Right renal cortex interstitium (tissue), 3 donors: ENCODE measurements at regions not wholly inside any gene's neighbourhood (a gene's known extent, or its start where the extent isn't known, plus 50 kb on each side); places are given as distances from the start of the nearest gene placed in this dataset.
"Not testable (repeated sequence)": the region's sequence is repeated elsewhere in the genome, so short reads cannot be mapped to it uniquely, and the experiment has no call there.

Source experiments
- DNase-seq, 3 donors: peaks; one replicate each; pipeline ENCODE4 v3.0.0-alpha.2; 2013; ENCODE audit warnings: low read depth in 3 of 3, low spot score in 2 of 3

DNA sequence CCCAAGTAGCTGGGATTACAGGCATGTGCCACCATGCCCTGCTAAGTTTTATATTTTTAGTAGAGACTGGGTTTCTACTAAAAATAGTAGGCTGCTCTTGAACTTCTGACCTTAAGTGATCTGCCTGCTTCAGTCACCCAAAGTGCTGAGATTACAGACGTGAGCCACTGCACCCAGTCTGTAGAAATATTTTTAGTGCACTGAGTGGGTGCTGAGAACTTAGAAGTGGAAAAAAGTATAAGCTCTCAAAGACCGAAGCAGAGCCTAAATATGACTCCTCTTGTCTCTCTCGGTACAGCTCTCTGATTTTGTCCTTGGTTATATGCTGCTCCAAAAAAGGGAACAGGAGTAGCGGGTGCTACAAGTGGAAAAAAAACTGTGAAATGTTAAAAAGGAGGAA is 353.8 kb upstream of the IZUMO3 start:
- no peak for DNase-seq

DNA sequence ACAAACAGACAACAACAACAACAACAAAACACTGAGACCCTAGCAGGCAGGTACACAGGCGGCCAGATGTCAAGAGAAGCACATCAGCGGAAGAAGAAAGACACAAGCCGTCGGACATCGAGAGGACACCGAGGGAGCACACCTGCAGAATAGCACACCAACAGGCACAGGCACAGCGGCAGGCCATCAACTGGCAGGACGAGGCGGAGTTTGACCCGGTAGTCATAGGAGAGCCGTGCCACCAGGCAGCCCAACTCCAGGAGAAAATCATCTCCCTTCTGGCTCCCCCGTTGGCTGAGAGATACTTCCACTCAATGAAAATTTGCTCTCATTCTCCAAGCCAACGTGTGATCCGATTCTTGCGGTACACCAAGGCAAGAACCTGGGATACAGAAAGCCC is 352.1 kb upstream of the IZUMO3 start:
- DNase-seq, result no peak

DNA sequence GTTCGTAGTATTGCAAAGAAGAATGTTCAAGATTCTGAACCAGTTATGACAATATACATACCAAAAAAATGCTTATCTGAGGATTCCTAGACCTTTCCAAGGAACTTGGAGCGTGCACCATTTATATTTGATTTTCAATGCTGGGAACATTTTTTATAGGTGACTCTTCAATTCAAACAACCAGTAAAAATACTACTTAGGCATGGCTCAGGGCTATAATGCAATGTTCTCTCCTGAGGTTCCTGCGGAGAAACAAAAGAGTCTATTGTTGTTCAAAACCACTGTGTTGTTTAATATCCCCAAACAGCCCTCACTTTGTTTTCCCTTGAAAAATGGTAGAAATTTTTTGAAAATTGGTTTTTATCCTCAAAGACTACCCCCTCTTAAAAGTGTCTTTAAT is 335.7 kb upstream of the IZUMO3 start:
- DNase-seq, result no peak

DNA sequence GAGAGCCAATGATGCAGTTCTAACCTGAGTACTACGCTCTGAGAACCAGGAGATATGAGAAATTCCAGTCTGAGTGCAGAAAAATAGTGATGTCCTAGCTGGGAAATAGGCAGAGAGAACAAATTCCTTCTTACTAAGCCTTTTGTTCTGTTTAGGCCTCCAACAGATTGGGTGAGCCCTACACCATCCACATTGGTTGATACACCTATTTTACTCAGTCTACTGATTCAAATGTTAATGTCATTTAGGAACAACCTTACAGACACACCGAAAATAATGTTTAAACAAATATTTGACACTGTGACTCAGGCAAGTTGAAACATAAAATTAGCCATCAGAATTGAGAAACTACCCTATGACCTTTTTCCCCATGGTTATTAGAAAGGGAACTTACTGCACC is 333.9 kb upstream of the IZUMO3 start:
- DNase-seq, result no peak

DNA sequence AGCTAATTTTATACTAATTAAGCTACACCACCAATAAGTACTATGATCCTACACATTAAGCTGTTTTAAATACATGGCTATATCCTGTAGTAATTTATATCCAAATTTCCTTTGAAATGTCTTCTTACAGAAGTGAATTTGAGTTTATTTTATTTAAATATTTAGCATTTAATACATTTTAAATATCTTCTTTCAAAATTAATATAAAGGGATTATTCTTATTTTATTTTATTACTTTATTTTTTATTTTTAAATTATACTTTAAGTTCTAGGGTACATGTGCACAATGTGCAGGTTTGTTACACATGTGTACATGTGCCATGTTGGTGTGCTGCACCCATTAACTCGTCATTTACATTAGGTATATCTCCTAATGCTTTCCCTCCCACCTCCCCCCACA is 310.9 kb upstream of the IZUMO3 start:
- not testable (repeated sequence) for DNase-seq

DNA sequence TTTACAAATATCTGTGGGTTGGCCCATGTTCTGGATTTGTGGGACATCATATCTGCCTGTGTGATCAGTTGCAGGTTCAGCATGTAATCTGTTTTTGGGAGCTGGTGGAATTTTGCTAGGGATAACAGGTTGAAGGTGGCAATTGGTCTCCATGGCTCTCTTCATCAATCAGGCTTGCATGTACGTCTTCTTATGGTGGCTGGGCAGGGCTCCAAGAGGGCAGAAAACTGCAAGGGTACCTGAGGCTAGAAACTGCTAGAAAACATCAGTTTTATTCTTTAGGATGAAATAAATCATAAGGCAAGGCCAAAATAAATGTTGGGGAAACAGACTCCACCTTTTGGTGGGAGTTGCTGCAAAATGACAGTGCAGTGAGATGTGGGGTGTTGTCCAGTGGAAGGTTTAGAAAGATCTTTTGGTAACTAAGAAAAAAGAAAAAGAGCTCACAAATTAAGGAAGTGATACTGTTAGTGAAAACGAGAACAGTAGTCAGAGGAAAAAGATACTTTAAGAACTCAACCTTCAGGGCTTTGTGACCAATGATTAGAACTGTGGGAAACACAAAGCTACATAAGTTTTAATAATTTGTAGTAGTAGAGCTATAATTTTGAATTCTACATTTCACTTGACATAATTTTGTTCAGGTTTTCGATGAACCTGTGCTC is 300.7 kb upstream of the IZUMO3 start:
- no peak for DNase-seq

DNA sequence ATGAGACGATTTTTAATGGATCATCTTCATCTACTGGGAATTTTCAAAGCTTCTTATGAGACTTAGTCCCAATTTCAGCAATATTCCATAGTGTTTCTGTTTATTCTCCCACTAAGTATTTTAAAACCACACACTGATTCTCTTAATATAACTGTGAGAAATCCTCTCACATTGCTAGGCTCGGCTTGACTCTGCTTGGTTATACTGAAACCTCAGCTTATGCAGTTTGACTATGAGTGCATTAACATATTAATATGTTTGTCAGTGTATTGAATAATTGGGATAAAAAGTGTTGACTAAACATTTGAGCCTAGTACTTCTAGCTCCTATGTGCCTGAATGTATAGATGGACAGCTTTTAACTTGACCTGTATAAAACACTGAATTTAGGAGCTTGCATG is 298.5 kb upstream of the IZUMO3 start:
- no peak for DNase-seq

DNA sequence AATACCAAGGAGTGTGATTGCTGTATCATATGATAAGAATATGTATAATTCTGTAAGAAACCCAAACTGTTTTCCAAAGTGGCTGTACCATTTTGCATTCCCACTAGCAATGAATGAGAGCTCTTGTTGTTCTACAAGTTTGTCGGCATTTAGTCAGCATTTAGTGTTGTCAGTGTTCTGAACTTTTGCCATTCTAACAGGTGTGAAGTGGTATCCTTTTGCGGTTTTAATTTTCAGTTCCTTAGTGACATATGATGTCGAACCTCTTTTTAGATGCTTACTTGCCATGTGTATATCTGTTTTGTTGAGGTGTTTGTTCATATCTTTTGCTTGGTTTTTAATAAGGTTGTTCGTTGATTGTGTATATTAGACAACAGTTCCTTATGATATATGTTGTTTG is 296.3 kb upstream of the IZUMO3 start:
- DNase-seq, result no peak

DNA sequence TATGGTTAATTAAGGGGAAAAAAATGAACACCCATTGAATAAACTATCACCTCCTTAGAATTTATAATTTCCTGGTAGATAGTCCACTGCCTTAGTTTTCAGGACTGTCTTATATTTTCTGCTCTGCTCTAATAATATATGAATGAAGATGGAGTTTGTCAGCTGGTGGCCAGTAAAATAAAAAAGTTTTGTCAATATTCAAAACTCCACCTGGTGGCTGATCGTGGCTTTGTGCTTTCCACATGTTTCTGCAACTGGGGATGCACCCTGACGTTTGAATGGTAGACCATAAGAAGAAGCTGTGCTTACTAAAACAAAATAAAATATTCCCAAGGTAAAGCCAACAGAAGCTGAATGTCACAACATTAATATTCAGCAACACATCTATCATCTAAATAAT is 286.6 kb upstream of the IZUMO3 start:
- DNase-seq, result no peak

DNA sequence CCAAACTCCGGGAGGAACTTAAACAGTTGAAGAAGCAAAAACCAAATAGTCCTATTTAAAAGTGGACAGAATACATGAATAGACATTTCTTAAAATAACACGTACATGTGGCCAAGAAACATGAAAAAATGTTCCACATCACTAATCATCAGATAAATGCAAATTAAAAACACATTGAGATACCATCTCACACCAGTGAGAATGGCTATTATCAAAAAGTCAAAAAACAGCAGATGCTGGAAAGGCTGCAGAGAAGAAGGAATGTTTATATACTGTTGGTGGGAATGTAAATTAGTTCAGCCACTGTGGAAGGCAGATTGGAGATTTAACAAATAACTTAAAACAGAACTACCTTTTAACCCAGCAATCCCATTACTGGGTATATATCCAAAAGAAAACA is 283.0 kb upstream of the IZUMO3 start:
- no peak for DNase-seq

DNA sequence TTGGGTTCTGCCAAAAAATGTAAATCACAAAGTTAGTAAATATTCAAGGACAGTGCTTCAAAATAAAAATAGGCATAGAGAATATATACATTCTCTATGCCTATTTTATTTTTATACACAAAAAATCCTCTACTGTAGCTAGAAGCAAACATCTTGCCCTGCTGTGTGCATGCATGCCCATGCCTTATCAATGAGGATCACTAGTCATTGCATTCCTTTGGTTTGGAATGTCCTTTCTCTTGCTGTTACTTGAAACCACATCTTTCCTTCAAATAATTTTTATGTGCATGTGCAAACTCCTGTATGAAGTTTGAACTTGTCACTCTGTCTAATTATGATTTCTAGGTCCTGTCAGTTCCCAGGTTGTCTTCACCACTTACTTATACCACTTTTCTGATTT is 278.9 kb upstream of the IZUMO3 start:
- no peak for DNase-seq

DNA sequence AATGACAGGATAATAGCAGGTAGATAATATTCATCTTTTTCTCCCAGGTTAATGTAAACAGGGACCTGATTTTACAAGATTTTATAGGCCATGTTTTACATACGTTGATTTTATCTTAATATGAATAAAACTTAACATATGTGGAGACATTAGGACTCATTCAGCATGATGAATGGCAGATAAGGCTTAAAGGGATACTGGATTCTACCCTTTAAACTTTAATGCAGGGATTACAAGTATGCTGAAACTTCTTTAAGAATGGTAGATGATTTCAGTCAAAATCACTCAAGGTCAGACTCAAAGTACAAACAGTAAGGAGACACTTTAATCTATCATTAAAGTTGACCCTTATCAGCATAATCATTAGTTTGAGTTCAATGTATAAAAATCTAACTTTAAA is 274.5 kb upstream of the IZUMO3 start:
- DNase-seq, result no peak

DNA sequence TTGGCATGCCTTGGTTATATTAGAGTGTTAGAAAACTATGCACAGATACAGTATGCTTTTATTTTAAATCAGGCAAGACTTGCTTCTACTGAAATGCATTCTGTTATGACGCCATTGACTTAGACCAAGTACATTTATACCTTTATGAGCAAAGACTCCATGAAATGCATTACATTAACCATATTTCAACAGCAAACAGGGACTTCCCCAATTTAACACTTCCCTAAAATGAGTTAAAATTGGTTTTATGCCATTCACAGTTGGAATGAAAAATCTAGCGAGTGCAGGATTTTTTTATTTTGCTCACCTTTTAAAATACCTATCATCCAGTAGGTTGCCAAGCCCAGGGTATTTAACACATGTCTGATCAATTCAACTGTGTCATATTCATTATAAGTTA is 272.1 kb upstream of the IZUMO3 start:
- DNase-seq, result no peak

DNA sequence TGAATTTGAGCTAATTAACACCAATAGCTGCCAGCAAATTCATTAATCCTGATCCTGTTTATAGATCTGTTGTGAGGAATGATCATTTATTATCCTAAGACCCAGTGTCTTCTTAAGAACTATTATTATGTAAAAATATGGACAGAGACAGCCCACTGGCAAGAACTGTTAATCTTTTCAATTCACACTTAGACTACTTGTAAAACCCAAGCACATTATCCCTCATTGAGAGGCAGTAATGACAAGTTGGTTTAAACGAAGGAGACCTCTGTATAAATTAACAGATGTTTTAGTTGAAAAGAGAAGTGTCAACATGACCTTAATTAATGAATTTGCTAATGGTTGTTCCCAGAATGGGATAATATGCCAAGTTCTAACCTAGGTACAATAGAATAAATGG is 270.3 kb upstream of the IZUMO3 start:
- no peak for DNase-seq

DNA sequence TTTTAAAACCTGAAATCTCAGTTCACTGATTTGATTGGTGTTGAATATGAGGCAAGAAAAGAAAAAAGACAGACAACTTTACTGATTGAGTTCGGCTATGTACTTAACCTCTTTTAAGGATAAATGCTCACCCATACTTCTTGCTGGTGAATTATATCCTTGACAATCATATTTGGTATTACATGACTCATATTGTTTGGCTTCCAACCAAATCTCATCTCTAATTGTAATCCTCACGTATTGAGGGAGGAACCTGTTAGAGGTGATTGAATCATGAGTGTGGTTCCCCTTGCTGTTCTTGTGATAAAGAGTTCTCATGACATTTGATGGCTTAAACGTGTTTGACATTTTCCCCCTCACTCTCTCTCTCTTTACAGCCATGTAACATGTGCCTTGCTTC is 255.6 kb upstream of the IZUMO3 start:
- no peak for DNase-seq

DNA sequence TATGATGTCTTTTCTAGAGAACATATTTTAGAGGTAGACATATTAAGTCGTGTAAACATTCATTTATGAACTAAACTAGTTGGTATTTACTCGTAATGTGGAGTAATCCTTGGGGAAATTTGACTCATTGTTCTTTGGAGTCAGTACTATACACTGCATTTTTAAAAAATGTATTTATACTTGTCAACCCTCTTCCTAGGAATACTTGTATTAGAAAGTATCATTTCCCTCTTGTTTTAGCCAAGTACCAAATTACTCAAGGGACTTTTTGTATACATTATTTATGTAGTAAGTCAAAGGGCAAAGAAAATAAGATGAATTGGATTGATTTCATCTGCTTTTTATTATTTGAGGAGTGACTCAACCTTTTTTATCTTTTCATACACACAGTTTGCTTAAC is 248.1 kb upstream of the IZUMO3 start:
- no peak for DNase-seq

DNA sequence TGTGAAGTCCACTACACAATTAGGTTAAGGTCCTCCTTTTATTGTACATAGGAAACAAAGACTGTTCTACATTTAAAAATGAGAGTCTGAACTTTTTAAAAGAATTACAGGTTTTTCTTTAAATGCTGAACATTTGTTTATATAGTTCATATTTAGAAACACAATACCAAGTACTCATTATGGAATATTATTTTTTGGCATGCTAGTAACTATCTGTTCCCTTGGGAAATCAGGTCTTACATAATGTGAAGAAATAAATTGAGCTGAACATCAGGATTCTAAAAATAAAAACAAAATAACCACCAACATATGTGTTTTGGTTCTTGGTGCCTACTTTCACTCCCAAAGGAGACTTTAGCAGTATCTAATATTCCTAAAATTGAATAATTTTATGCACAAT is 230.5 kb upstream of the IZUMO3 start:
- DNase-seq, result no peak

DNA sequence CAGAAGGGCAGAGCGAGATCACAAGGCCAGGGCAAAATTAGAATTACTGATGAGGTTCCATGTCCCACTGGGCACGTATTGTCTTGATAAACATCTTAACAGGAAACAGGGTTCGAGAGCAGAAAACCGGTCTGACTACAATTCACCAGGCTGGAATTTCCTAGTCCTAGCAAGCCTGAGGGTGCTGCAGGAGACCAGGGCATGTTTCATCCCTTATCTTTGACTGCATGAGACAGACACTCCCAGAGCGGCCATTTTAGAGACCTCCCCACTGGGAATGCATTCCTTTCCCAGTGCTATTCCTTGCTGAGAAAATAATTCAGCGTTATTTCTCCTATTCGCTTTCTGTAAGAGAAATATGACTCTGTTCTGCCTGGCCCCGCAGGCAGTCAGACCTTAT is 228.5 kb upstream of the IZUMO3 start:
- not testable (repeated sequence) for DNase-seq

DNA sequence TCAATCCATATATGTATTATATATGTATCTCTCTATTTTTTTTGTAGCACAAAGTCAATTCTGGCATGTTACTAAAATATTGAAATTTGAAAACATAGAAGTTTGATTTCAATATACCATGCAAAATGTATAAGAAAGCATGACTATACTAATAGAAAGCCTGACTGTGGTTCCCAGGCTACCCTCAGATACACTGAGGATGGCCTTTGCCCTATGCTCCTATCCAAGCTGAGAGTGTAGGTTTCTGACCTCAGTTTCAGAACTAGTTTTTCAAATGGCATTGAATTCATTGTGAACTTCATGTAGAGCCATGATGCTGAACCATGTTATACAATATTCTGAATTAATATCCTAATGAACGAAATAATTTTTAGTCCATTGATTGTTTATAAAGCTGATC is 220.4 kb upstream of the IZUMO3 start:
- DNase-seq, result no peak

DNA sequence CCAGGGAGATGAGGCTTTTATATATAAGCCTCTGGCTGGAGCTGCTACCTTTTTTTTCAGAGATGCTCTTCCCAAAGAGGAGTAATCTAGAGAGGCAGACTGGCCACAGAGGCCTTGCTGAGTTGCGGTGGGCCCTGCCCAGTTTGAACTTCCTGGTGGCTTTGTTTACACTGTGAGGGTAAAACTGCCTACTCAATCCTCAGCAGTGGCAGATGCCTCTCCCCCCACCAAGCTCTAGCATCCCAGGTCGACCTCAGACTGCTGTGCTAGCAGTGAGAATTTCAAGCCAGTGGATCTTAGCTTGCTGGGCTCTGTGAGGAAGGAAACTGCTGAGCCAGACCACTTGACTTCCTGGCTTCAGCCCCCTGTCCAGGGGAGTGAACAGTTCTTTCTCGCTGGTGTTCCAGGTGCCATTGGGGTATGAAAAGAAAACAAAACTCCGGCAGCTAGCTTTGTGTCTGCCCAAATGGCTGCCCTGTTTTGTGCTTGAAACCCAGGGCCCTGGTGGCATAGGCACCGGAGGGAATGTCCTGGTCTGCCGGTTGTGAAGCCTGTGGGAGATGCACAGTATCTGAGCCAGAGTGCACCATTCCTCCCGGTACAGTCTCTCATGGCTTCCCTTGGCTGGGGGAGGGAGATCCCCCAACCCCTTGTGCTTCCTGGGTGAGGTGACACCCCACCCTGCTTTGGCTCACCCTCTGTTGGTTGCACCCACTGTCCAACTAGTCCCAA is 219.5 kb upstream of the IZUMO3 start:
- DNase-seq, result no peak

DNA sequence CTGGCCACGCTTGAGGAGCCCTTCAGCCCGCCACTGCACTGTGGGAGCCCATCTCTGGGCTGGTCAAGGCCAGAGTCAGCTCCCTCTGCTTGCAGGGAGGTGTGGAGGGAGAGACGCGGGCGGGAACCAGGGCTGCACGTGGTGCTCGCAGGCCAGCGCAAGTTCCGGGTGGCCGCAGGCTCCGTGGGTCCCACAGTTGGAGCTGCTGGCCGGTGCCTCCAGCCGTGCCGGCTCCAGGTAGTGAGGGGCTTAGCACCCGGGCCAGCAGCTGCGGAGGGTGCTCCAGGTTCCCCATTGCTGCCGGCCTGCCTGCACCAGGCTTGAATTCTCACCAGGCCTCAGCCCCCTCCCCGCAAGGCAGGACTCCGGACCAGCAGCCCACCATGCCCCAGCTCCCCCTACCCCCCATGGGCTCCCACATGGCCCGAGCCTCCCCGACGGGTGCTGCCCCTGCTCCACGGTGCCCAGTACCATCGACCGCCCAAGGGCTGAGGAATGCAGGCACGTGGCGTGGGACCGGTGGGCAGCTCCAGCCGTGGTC is 192.8 kb upstream of the IZUMO3 start:
- no peak for DNase-seq

DNA sequence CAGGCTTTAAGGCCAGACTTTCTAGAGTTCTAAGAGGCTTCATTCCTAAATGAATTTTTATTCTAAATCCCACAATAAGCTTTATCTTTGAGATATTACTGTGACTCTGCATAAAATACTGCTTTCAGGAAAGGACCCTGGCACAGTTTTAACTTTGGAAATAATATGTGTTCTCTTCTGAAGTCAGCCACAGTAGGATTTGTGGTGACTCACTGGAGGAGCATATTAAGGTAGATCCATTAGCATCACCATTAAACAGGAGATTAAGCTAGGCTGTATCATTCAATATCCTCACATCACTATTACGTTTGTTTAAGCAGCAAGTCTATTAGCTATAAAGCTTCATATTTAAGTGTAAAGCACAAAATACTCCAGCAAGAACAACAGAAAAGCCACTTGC is 186.1 kb upstream of the IZUMO3 start:
- no peak for DNase-seq

DNA sequence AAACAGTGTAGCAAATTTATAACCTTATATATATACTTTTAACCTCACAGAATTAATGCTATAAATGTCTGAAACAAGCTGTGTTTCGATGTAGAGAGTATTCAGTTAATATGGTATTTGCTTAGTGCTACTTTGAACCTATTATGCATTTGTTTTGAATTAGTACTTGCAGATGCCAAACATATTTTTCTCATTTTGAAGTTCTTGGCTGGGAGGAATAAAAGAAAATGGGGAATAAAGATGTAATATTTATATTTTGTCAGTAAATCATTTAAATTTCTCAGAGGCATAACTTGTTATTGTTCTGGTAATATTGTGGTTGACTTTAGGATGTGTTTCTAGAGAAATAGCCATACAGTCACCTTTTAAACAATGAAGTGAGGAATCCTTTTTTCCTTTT is 175.9 kb upstream of the IZUMO3 start:
- DNase-seq, result no peak
